H9 (cell line): ENCODE measurements at regions not wholly inside any gene's neighbourhood (a gene's known extent, or its start where the extent isn't known, plus 50 kb on each side); places are given as distances from the start of the nearest gene placed in this dataset.

ENCODE experiments used
- DNase-seq: peaks from one replicate; pipeline ENCODE4 v3.0.0-alpha.2; 2017
- H2AFZ ChIP-seq: one replicate; pipeline ENCODE4 v1.6.1; 2013; ENCODE audit warnings: mild to moderate bottlenecking, low read length, control low read depth, moderate library complexity
- H2AK5ac ChIP-seq: 2 replicates; pipeline ENCODE4 v1.6.1; 2013; ENCODE audit warnings: low read length, control low read depth, mixed read lengths; ENCODE audit not compliant: insufficient read length
- H2BK120ac ChIP-seq: one replicate; pipeline ENCODE4 v1.6.1; 2013; ENCODE audit warnings: low read depth, mild to moderate bottlenecking, low read length, control low read depth, inconsistent platforms; ENCODE audit not compliant: poor library complexity, severe bottlenecking
- H2BK12ac ChIP-seq: 2 replicates; pipeline ENCODE4 v1.6.1; 2013; ENCODE audit warnings: low read length, control low read depth, mixed read lengths, low read depth; ENCODE audit not compliant: insufficient read length
- H2BK15ac ChIP-seq: 2 replicates; pipeline ENCODE4 v1.6.1; 2013; ENCODE audit warnings: low read depth, low read length, control low read depth
- H2BK20ac ChIP-seq: one replicate; pipeline ENCODE4 v1.6.1; 2013; ENCODE audit warnings: low read depth, mild to moderate bottlenecking, low read length, control low read depth, inconsistent platforms; ENCODE audit not compliant: poor library complexity, severe bottlenecking
- H2BK5ac ChIP-seq: 2 replicates; pipeline ENCODE4 v1.6.1; 2013; ENCODE audit warnings: low read length, control low read depth, mixed read lengths; ENCODE audit not compliant: insufficient read length
- H3K14ac ChIP-seq: 2 replicates; pipeline ENCODE4 v1.6.1; 2013; ENCODE audit warnings: low read length, control low read depth; ENCODE audit not compliant: insufficient read depth
- H3K18ac ChIP-seq: 2 replicates; pipeline ENCODE4 v1.6.1; 2013; ENCODE audit warnings: low read depth, mild to moderate bottlenecking, mixed read lengths, low read length, control low read depth; ENCODE audit not compliant: insufficient read length
- H3K23ac ChIP-seq: 2 replicates; pipeline ENCODE4 v1.6.1; 2013; ENCODE audit warnings: low read length, control low read depth, mixed read lengths, low read depth; ENCODE audit not compliant: insufficient read length
- H3K23me2 ChIP-seq: 2 replicates; pipeline ENCODE4 v1.6.1; 2013; ENCODE audit warnings: low read depth, mild to moderate bottlenecking, mixed read lengths, low read length, control low read depth; ENCODE audit not compliant: insufficient read length, poor library complexity, severe bottlenecking
- H3K27ac ChIP-seq: 2 replicates; pipeline ENCODE4 v1.5.1; 2013; ENCODE audit warnings: low read length, control low read depth, mixed read lengths, low read depth; ENCODE audit not compliant: insufficient read length
- H3K27me3 ChIP-seq: 2 replicates; pipeline ENCODE4 v1.6.1; 2013; ENCODE audit warnings: low read length, control low read depth, inconsistent platforms; ENCODE audit not compliant: insufficient read depth
- H3K4ac ChIP-seq: 2 replicates; pipeline ENCODE4 v1.6.1; 2013; ENCODE audit warnings: low read depth, mild to moderate bottlenecking, control low read depth, inconsistent platforms, low read length, moderate library complexity
- H3K4me1 ChIP-seq: 2 replicates; pipeline ENCODE4 v1.6.1; 2013; ENCODE audit warnings: low read length, control low read depth, inconsistent platforms; ENCODE audit not compliant: insufficient read depth
- H3K4me2 ChIP-seq: 2 replicates; pipeline ENCODE4 v1.6.1; 2013; ENCODE audit warnings: low read length, control low read depth, mixed read lengths; ENCODE audit not compliant: insufficient read length, insufficient read depth
- H3K56ac ChIP-seq: 2 replicates; pipeline ENCODE4 v1.6.1; 2013; ENCODE audit warnings: low read depth, mild to moderate bottlenecking, mixed read lengths, low read length, control low read depth; ENCODE audit not compliant: insufficient read length
- H3K79me1 ChIP-seq: 2 replicates; pipeline ENCODE4 v1.6.1; 2013; ENCODE audit warnings: low read depth, mild to moderate bottlenecking, moderate library complexity, low read length, control low read depth, inconsistent platforms; ENCODE audit not compliant: insufficient read depth, poor library complexity, severe bottlenecking
- H3K79me2 ChIP-seq: 2 replicates; pipeline ENCODE4 v1.6.1; 2013; ENCODE audit warnings: low read length, control low read depth, inconsistent platforms; ENCODE audit not compliant: insufficient read depth
- H3K9ac ChIP-seq: 2 replicates; pipeline ENCODE4 v1.6.1; 2013; ENCODE audit warnings: low read length, control low read depth, mixed read lengths; ENCODE audit not compliant: insufficient read length; ENCODE audit errors: extremely low read depth
- H3K9me3 ChIP-seq: one replicate; pipeline ENCODE4 v1.6.1; 2013; ENCODE audit warnings: low read depth, low read length, inconsistent platforms; ENCODE audit not compliant: control insufficient read depth
- H3T11ph ChIP-seq: one replicate; pipeline ENCODE4 v1.6.1; 2013; ENCODE audit warnings: mild to moderate bottlenecking, low read length, control low read depth, inconsistent platforms
- H4K20me1 ChIP-seq: one replicate; pipeline ENCODE4 v1.6.1; 2013; ENCODE audit not compliant: control insufficient read depth, insufficient read length, insufficient read depth
- H4K5ac ChIP-seq: 2 replicates; pipeline ENCODE4 v1.6.1; 2013; ENCODE audit warnings: low read depth, mild to moderate bottlenecking, mixed read lengths, low read length, control low read depth; ENCODE audit not compliant: insufficient read length
- H4K8ac ChIP-seq: replicated peaks from 2 replicates; pipeline ENCODE4 v1.6.1; 2013; ENCODE audit warnings: low read length, control low read depth, mixed read lengths, low read depth; ENCODE audit not compliant: insufficient read length
- H4K91ac ChIP-seq: 2 replicates; pipeline ENCODE4 v1.6.1; 2013; ENCODE audit warnings: low read depth, mild to moderate bottlenecking, moderate library complexity, mixed read lengths, low read length, control low read depth; ENCODE audit not compliant: insufficient read length
- H3K27ac Mint-ChIP-seq, 3 experiments: 2 replicates in 2 of 3; 3 replicates in 1 of 3; pipeline ENCODE4 v1.8.0; 2020 to 2021; ENCODE audit warnings: mixed read lengths in 3 of 3, mild to moderate bottlenecking in 1 of 3, moderate library complexity in 1 of 3
- H3K27me3 Mint-ChIP-seq: 2 replicates; pipeline ENCODE4 v1.8.0; 2021; ENCODE audit warnings: low read depth, mild to moderate bottlenecking, moderate library complexity, mixed read lengths
- H3K36me3 Mint-ChIP-seq, 3 experiments: 2 replicates in 2 of 3; 3 replicates in 1 of 3; pipeline ENCODE4 v1.8.0; 2020 to 2021; ENCODE audit warnings: low read depth in 3 of 3, mixed read lengths in 3 of 3; ENCODE audit not compliant: insufficient read depth in 1 of 3
- H3K4me1 Mint-ChIP-seq, 2 experiments: 2 replicates each; pipeline ENCODE4 v1.8.0; 2020; ENCODE audit warnings: mixed read lengths in 2 of 2
- H3K4me3 Mint-ChIP-seq, 2 experiments: 2 replicates in 1 of 2; 3 replicates in 1 of 2; pipeline ENCODE4 v1.8.0; 2020 to 2021; ENCODE audit warnings: mild to moderate bottlenecking in 2 of 2, mixed read lengths in 2 of 2, moderate library complexity in 1 of 2
- H3K9me3 Mint-ChIP-seq, 2 experiments: 2 replicates in 1 of 2; 3 replicates in 1 of 2; pipeline ENCODE4 v1.8.0; 2020; ENCODE audit warnings: mild to moderate bottlenecking in 2 of 2, mixed read lengths in 2 of 2, moderate library complexity in 1 of 2
- WGBS: extraction: QIAGEN DNeasy Blood & Tissue Kit; methylation state at CpG from one replicate; pipeline ENCODE4 v1.1.7; 2013; ENCODE audit warnings: missing lambda C conversion rate, low lambda C conversion rate, mixed read lengths; ENCODE audit not compliant: insufficient read length; ENCODE audit errors: extremely low coverage; 5-methylcytosine and 5-hydroxymethylcytosine counted together
- TF ChIP-seq, protein P1 (sequence below): fragments of 200-600 bp; sonication (generic); conservative IDR thresholded peaks from 3 replicates; pipeline ENCODE4 v1.8.0; 2021; ENCODE audit warnings: antibody characterized with exemption, mild to moderate bottlenecking

DNA sequence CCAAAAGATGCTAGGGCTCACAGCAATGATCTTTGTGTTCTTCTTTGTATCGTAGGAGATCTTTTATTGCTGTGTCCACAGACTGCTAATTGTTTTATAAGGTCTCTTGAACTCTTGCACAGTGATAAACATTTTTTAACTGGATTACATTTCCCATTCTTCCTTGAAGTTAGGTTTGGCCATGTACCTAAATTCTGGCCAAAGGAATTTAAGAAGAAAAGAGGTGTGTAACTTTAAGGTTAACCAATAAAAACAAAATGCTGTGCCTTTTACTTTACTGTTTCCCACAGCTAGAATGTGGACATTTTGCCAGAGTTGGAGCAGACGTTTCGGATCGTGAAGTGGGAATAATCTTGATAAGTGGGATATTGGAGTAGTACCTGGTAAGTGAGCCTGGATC, 82.6 kb upstream of the GPC6 start:
- no peak overlapping the region for H3K23ac ChIP-seq
- no peak overlapping the region for H4K91ac ChIP-seq
- H2BK5ac ChIP-seq: no peak overlapping the region
- no CpG with 5 or more reads among the region's 4 CpGs for WGBS
- 0 out of 2 replicates have a peak, but pooled peaks cover 2% of the 10 kb centered on the region for H3K4me1 ChIP-seq
- TF ChIP-seq, protein P1, sequence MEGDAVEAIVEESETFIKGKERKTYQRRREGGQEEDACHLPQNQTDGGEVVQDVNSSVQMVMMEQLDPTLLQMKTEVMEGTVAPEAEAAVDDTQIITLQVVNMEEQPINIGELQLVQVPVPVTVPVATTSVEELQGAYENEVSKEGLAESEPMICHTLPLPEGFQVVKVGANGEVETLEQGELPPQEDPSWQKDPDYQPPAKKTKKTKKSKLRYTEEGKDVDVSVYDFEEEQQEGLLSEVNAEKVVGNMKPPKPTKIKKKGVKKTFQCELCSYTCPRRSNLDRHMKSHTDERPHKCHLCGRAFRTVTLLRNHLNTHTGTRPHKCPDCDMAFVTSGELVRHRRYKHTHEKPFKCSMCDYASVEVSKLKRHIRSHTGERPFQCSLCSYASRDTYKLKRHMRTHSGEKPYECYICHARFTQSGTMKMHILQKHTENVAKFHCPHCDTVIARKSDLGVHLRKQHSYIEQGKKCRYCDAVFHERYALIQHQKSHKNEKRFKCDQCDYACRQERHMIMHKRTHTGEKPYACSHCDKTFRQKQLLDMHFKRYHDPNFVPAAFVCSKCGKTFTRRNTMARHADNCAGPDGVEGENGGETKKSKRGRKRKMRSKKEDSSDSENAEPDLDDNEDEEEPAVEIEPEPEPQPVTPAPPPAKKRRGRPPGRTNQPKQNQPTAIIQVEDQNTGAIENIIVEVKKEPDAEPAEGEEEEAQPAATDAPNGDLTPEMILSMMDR: no peak
- H2AK5ac ChIP-seq: no peak overlapping the region
- no peak overlapping the region for H2BK20ac ChIP-seq
- H3K4me2 ChIP-seq: no peak overlapping the region
- no peak overlapping the region for H3K27ac ChIP-seq
- H2AFZ ChIP-seq: no peak overlapping the region
- no peaks in the 10 kb centered on the region for H4K20me1 ChIP-seq
- no peaks in the 10 kb centered on the region for H3K79me2 ChIP-seq
- no peak overlapping the region for H2BK15ac ChIP-seq
- H3K23me2 ChIP-seq: no peaks in the 10 kb centered on the region
- Mint-ChIP-seq H3K4me3 (no peak overlapping the region), H3K36me3 (no peaks in the 10 kb centered on the region), H3K4me1 (peaks cover 13 to 17% of the 10 kb centered on the region in 2 experiments), H3K9me3 (no peaks in the 10 kb centered on the region), H3K27me3 (no peaks in the 10 kb centered on the region), H3K27ac (no peak overlapping the region)
- no peak overlapping the region for H3K56ac ChIP-seq
- H3K18ac ChIP-seq: no peak overlapping the region
- H3K9me3 ChIP-seq: no peaks in the 10 kb centered on the region
- H3K4ac ChIP-seq: no peak overlapping the region
- no peaks in the 10 kb centered on the region for H3K27me3 ChIP-seq
- H2BK120ac ChIP-seq: no peak overlapping the region
- no peak overlapping the region for H3T11ph ChIP-seq
- no peaks in the 10 kb centered on the region for H3K79me1 ChIP-seq
- no peak overlapping the region for H4K8ac ChIP-seq
- H3K14ac ChIP-seq: no peak overlapping the region
- no peak overlapping the region for H3K9ac ChIP-seq
- no peak for DNase-seq
- H4K5ac ChIP-seq: no peak overlapping the region
- no peak overlapping the region for H2BK12ac ChIP-seq
